Stimulated activated CD8-positive, alpha-beta memory T cell treated with anti-CD3 and anti-CD28 coated beads, Interleukin-2, amount 100 ng/mL, for 1 hour (primary cell): ENCODE measurements at regions not wholly inside any gene's neighbourhood (a gene's known extent, or its start where the extent isn't known, plus 50 kb on each side); places are given as distances from the start of the nearest gene placed in this dataset.
"Not testable (repeated sequence)": the region's sequence is repeated elsewhere in the genome, so short reads cannot be mapped to it uniquely, and the experiment has no call there.

ENCODE experiments used
- DNase-seq, 2 donors: peaks; one replicate each; pipeline ENCODE4 v3.0.0-alpha.2; 2020; ENCODE audit warnings: low read depth in 2 of 2

- DNase-seq: no peak
Measured at GRCh38 chr1:221025956-221026355, 146.7 kb downstream of the HLX start.

- no peak for DNase-seq
Measured at GRCh38 chr1:221029981-221030649, 150.9 kb downstream of the HLX start.

- no peak for DNase-seq
Measured at GRCh38 chr1:221030990-221031389, 151.7 kb downstream of the HLX start.

GRCh38 chr1:221031458-221032203 is 152.4 kb downstream of the HLX start:
- DNase-seq: no peak

- DNase-seq: no peak
Measured at GRCh38 chr1:221032204-221032585, 153.0 kb downstream of the HLX start.

GRCh38 chr1:221032637-221033280 is 153.5 kb downstream of the HLX start:
- DNase-seq: no peak

GRCh38 chr1:221035662-221036153 is 156.5 kb downstream of the HLX start:
- no peak for DNase-seq

GRCh38 chr1:221039616-221040015 is 160.4 kb downstream of the HLX start:
- DNase-seq: no peak

GRCh38 chr1:221040101-221040500 is 160.9 kb downstream of the HLX start:
- DNase-seq: no peak

GRCh38 chr1:221040691-221041285 is 161.5 kb downstream of the HLX start:
- DNase-seq: no peak

GRCh38 chr1:221044538-221044937 is 165.3 kb downstream of the HLX start:
- no peak for DNase-seq

- no peak for DNase-seq
Measured at GRCh38 chr1:221045151-221045550, 165.9 kb downstream of the HLX start.

GRCh38 chr1:221045842-221046831 is 166.9 kb downstream of the HLX start:
- no peak for DNase-seq

GRCh38 chr1:221051391-221051790 is 172.1 kb downstream of the HLX start:
- not testable (repeated sequence) for DNase-seq

- no peak for DNase-seq
Measured at GRCh38 chr1:221053889-221054288, 174.6 kb downstream of the HLX start.

GRCh38 chr1:221059506-221059905 is 180.3 kb downstream of the HLX start:
- no peak for DNase-seq

GRCh38 chr1:221063651-221064050 is 184.4 kb downstream of the HLX start:
- no peak for DNase-seq

- no peak for DNase-seq
Measured at GRCh38 chr1:221066351-221067001, 187.2 kb downstream of the HLX start.

GRCh38 chr1:221067721-221068120 is 188.5 kb downstream of the HLX start:
- no peak for DNase-seq

- no peak for DNase-seq
Measured at GRCh38 chr1:221069178-221069903, 190.1 kb downstream of the HLX start.
